ENCODE measurements at regions not wholly inside any gene's neighbourhood (a gene's known extent, or its start where the extent isn't known, plus 50 kb on each side); places are given as distances from the start of the nearest gene placed in this dataset.

DNA sequence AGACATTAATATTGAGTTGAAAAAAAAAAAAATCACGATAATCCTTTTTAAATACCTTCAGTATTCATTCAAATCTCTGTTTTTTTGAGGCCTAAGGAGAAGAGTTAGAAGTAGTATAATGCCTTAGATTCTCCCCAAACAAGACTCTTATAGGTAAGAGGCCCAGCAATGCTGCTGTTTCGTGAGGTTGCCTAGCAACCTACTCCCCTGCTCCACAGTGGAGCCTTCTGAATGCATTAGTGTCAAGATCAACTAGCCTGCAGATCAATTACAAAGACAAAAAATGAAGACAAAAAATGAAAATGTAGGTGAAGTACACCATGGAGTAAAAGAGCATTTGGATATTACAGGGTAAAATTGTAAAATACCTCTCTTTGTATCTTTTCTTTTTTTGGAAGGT, 229.8 kb upstream of the LUZP2 start:
- TF ChIP-seq CTCF (IDR thresholded peaks at IDR 0.05; ENCODE audit: low read depth, low read length, poor library complexity, severe bottlenecking) (no peak), EZH2phosphoT487 (IDR thresholded peaks at IDR 0.05; ENCODE audit: borderline replicate concordance, low read length) (no peak)

All from DOHH2 (cell line).